Mesenchymal stem cell (in vitro differentiated cells and primary cell): ENCODE measurements at regions not wholly inside any gene's neighbourhood (a gene's known extent, or its start where the extent isn't known, plus 50 kb on each side); places are given as distances from the start of the nearest gene placed in this dataset.
A peak's percentile ranks its signal among the peaks of the same experiment; 100 is the strongest.

Experiments used
- DNase-seq: peaks from one replicate; pipeline ENCODE4 v3.0.0-alpha.2; 2013
- H2AFZ ChIP-seq: one replicate; pipeline ENCODE4 v1.6.1; 2013; ENCODE audit warnings: low read depth, mild to moderate bottlenecking, control low read depth, inconsistent platforms, low read length, moderate library complexity
- H2AK5ac ChIP-seq: 2 replicates; pipeline ENCODE4 v1.6.1; 2013; ENCODE audit warnings: low read length, moderate library complexity, mild to moderate bottlenecking, inconsistent platforms; ENCODE audit not compliant: severe bottlenecking
- H2BK120ac ChIP-seq: one replicate; pipeline ENCODE4 v1.6.1; 2013; ENCODE audit warnings: low read depth, mild to moderate bottlenecking, inconsistent platforms, low read length, moderate library complexity
- H2BK12ac ChIP-seq, 2 experiments: one replicate each; pipeline ENCODE4 v1.6.1; 2013; ENCODE audit warnings: inconsistent platforms in 2 of 2, low read length in 2 of 2, mild to moderate bottlenecking in 2 of 2, moderate library complexity in 2 of 2, control low read depth in 1 of 2
- H2BK15ac ChIP-seq: one replicate; pipeline ENCODE4 v1.6.1; 2013; ENCODE audit warnings: mild to moderate bottlenecking, low read depth, inconsistent platforms; ENCODE audit not compliant: poor library complexity, severe bottlenecking
- H2BK5ac ChIP-seq: 2 replicates; pipeline ENCODE4 v1.6.1; 2013; ENCODE audit warnings: low read depth, mild to moderate bottlenecking, low read length, control low read depth, inconsistent platforms; ENCODE audit not compliant: poor library complexity, severe bottlenecking
- H3K14ac ChIP-seq, 2 experiments: one replicate each; pipeline ENCODE4 v1.6.1; 2013; ENCODE audit warnings: inconsistent platforms in 2 of 2, low read length in 2 of 2, control low read depth in 1 of 2, mild to moderate bottlenecking in 1 of 2, moderate library complexity in 1 of 2
- H3K18ac ChIP-seq, 2 experiments: one replicate each; pipeline ENCODE4 v1.6.1; 2013; ENCODE audit warnings: inconsistent platforms in 2 of 2, low read length in 2 of 2, control low read depth in 1 of 2, low read depth in 1 of 2, mild to moderate bottlenecking in 1 of 2
- H3K23ac ChIP-seq, 2 experiments: one replicate each; pipeline ENCODE4 v1.6.1; 2013; ENCODE audit warnings: inconsistent platforms in 2 of 2, low read length in 2 of 2, mild to moderate bottlenecking in 2 of 2, moderate library complexity in 2 of 2, control low read depth in 1 of 2
- H3K27ac ChIP-seq: 2 replicates; pipeline ENCODE4 v1.5.1; 2013; ENCODE audit warnings: mild to moderate bottlenecking, moderate library complexity, low read length, control low read depth, inconsistent platforms; ENCODE audit not compliant: poor library complexity, severe bottlenecking
- H3K27me3 ChIP-seq, 2 experiments: 2 replicates each; pipeline versions ENCODE4 v1.6.1 to v1.7.0; 2013; ENCODE audit warnings: low read length in 2 of 2, mild to moderate bottlenecking in 2 of 2, moderate library complexity in 2 of 2, control low read depth in 1 of 2, inconsistent platforms in 1 of 2; ENCODE audit not compliant: control insufficient read depth in 1 of 2, insufficient read depth in 1 of 2
- H3K36me3 ChIP-seq, 2 experiments: 2 replicates each; pipeline versions ENCODE4 v1.6.1 to v1.7.0; 2013; ENCODE audit warnings: low read length in 2 of 2, control low read depth in 1 of 2, inconsistent platforms in 1 of 2, low read depth in 1 of 2, mild to moderate bottlenecking in 1 of 2; ENCODE audit not compliant: insufficient read depth in 2 of 2, control insufficient read depth in 1 of 2
- H3K4ac ChIP-seq, 2 experiments: one replicate each; pipeline ENCODE4 v1.6.1; 2013; ENCODE audit warnings: inconsistent platforms in 2 of 2, low read length in 2 of 2, mild to moderate bottlenecking in 2 of 2, moderate library complexity in 2 of 2, control low read depth in 1 of 2, low read depth in 1 of 2
- H3K4me1 ChIP-seq: 2 replicates; pipeline ENCODE4 v1.6.1; 2013; ENCODE audit warnings: low read depth, low read length, control low read depth; ENCODE audit not compliant: control insufficient read depth, insufficient read depth
- H3K4me2 ChIP-seq: 2 replicates; pipeline ENCODE4 v1.6.1; 2013; ENCODE audit warnings: low read length, mild to moderate bottlenecking, inconsistent platforms; ENCODE audit not compliant: poor library complexity, severe bottlenecking
- H3K4me3 ChIP-seq, 2 experiments: 2 replicates each; pipeline versions ENCODE4 v1.5.1 to v1.7.0; 2013; ENCODE audit warnings: low read length in 2 of 2, mild to moderate bottlenecking in 2 of 2, control low read depth in 1 of 2, low read depth in 1 of 2; ENCODE audit not compliant: insufficient read depth in 1 of 2
- H3K79me1 ChIP-seq: replicated peaks from 2 replicates; pipeline ENCODE4 v1.6.1; 2013; ENCODE audit warnings: mild to moderate bottlenecking, control low read depth, low read length, inconsistent platforms; ENCODE audit not compliant: poor library complexity, severe bottlenecking
- H3K9ac ChIP-seq: 2 replicates; pipeline ENCODE4 v1.7.0; 2013; ENCODE audit warnings: mild to moderate bottlenecking, low read length, moderate library complexity
- H3K9me3 ChIP-seq: 2 replicates; pipeline ENCODE4 v1.7.0; 2013; ENCODE audit warnings: mild to moderate bottlenecking, low read length; ENCODE audit not compliant: control insufficient read depth
- H4K8ac ChIP-seq: one replicate; pipeline ENCODE4 v1.6.1; 2013; ENCODE audit warnings: inconsistent platforms, mild to moderate bottlenecking, low read length, moderate library complexity
- H4K91ac ChIP-seq: one replicate; pipeline ENCODE4 v1.6.1; 2013; ENCODE audit warnings: mild to moderate bottlenecking, low read length, inconsistent platforms
- WGBS: methylation state at CpG from one replicate; pipeline ENCODE4 v1.1.7; 2013; ENCODE audit warnings: mixed read lengths; 5-methylcytosine and 5-hydroxymethylcytosine counted together

- Histone ChIP-seq H2AK5ac (no peak overlapping the region), H3K9ac (no peak overlapping the region), H3K36me3 (no peaks in the 10 kb centered on the region), H2BK15ac (no peak overlapping the region), H3K27ac (no peak overlapping the region), H3K27me3 (peaks cover 0 to 3% of the 10 kb centered on the region in 2 experiments), H3K18ac (no peak overlapping the region), H3K4me1 (no peaks in the 10 kb centered on the region), H4K91ac (no peak overlapping the region), H3K4me2 (no peak overlapping the region), H3K9me3 (no peaks in the 10 kb centered on the region), H2BK12ac (no peak overlapping the region), H2AFZ (no peak overlapping the region), H3K79me1 (no peaks in the 10 kb centered on the region), H3K14ac (no peak overlapping the region), H3K4ac (no peak overlapping the region), H2BK5ac (no peak overlapping the region), H3K4me3 (no peak overlapping the region), H3K23ac (no peak overlapping the region), H2BK120ac (no peak overlapping the region), H4K8ac (no peak overlapping the region)
- DNase-seq: no peak
- 86% methylated on average over 3 of the region's 3 CpGs for WGBS
These were observed 82.0 kb upstream of the PHF24 start for GRCh38 chr9:34876096-34876495.

- no peak overlapping the region for H4K8ac ChIP-seq
- H3K14ac ChIP-seq: no peak overlapping the region
- peaks cover 12 to 33% of the 10 kb centered on the region in 2 experiments for H3K27me3 ChIP-seq
- no peak overlapping the region for H2BK5ac ChIP-seq
- H4K91ac ChIP-seq: no peak overlapping the region
- no peak overlapping the region for H2BK12ac ChIP-seq
- no peak overlapping the region for H3K9ac ChIP-seq
- H3K4ac ChIP-seq: no peak overlapping the region
- no peaks in the 10 kb centered on the region for H3K36me3 ChIP-seq
- H3K9me3 ChIP-seq: peaks cover 5% of the 10 kb centered on the region
- H3K4me1 ChIP-seq: no peaks in the 10 kb centered on the region
- no peak overlapping the region for H2BK15ac ChIP-seq
- H3K23ac ChIP-seq: no peak overlapping the region
- H3K4me2 ChIP-seq: peak overlapping the region; percentile 16
- no peak overlapping the region for H2AK5ac ChIP-seq
- peak; percentile 18 for DNase-seq
- no peak overlapping the region for H3K4me3 ChIP-seq
- no peak overlapping the region for H2BK120ac ChIP-seq
- H3K79me1 ChIP-seq: no peaks in the 10 kb centered on the region
- H3K18ac ChIP-seq: no peak overlapping the region
- no peak overlapping the region for H2AFZ ChIP-seq
- no CpG with 5 or more reads among the region's 2 CpGs for WGBS
- no peak overlapping the region for H3K27ac ChIP-seq
These were observed 88.7 kb upstream of the PHF24 start for GRCh38 chr9:34869390-34869789.

- H3K36me3 ChIP-seq: no peaks in the 10 kb centered on the region
- H3K4ac ChIP-seq: no peak overlapping the region
- H3K23ac ChIP-seq: no peak overlapping the region
- H2AK5ac ChIP-seq: no peak overlapping the region
- H3K27ac ChIP-seq: no peak overlapping the region
- no peaks in the 10 kb centered on the region for H3K79me1 ChIP-seq
- H4K91ac ChIP-seq: no peak overlapping the region
- H2BK15ac ChIP-seq: no peak overlapping the region
- no peaks in the 10 kb centered on the region for H3K4me1 ChIP-seq
- DNase-seq: no peak
- H3K9me3 ChIP-seq: peaks cover 10% of the 10 kb centered on the region
- no peak overlapping the region for H2AFZ ChIP-seq
- no peak overlapping the region for H3K4me3 ChIP-seq
- no peak overlapping the region for H3K14ac ChIP-seq
- H2BK12ac ChIP-seq: no peak overlapping the region
- no peak overlapping the region for H3K9ac ChIP-seq
- H3K18ac ChIP-seq: no peak overlapping the region
- H4K8ac ChIP-seq: no peak overlapping the region
- peaks cover 15 to 45% of the 10 kb centered on the region in 2 experiments for H3K27me3 ChIP-seq
- no peak overlapping the region for H2BK5ac ChIP-seq
- H3K4me2 ChIP-seq: no peak overlapping the region
- H2BK120ac ChIP-seq: no peak overlapping the region
These were observed 91.5 kb upstream of the PHF24 start for GRCh38 chr9:34866614-34867013.

GRCh38 chr9:34863426-34863825, 94.7 kb upstream of the PHF24 start:
- no peaks in the 10 kb centered on the region for H3K4me1 ChIP-seq
- no peak overlapping the region for H3K4me3 ChIP-seq
- no peak overlapping the region for H3K23ac ChIP-seq
- no peak overlapping the region for H3K18ac ChIP-seq
- H2BK5ac ChIP-seq: no peak overlapping the region
- no peaks in the 10 kb centered on the region for H3K36me3 ChIP-seq
- H2BK120ac ChIP-seq: no peak overlapping the region
- WGBS: 100% methylated on average over 1 of the region's 1 CpG
- peaks cover 17% of the 10 kb centered on the region for H3K9me3 ChIP-seq
- H3K4me2 ChIP-seq: no peak overlapping the region
- H2BK12ac ChIP-seq: no peak overlapping the region
- H4K8ac ChIP-seq: no peak overlapping the region
- no peak overlapping the region for H4K91ac ChIP-seq
- H3K27ac ChIP-seq: no peak overlapping the region
- H2AK5ac ChIP-seq: no peak overlapping the region
- no peak for DNase-seq
- H3K4ac ChIP-seq: no peak overlapping the region
- no peak overlapping the region for H3K14ac ChIP-seq
- H2AFZ ChIP-seq: no peak overlapping the region
- no peak overlapping the region for H3K9ac ChIP-seq
- H3K79me1 ChIP-seq: no peaks in the 10 kb centered on the region
- peaks cover 15 to 34% of the 10 kb centered on the region in 2 experiments for H3K27me3 ChIP-seq
- H2BK15ac ChIP-seq: no peak overlapping the region
